ENCODE measurements at regions not wholly inside any gene's neighbourhood (a gene's known extent, or its start where the extent isn't known, plus 50 kb on each side); places are given as distances from the start of the nearest gene placed in this dataset.

DNA sequence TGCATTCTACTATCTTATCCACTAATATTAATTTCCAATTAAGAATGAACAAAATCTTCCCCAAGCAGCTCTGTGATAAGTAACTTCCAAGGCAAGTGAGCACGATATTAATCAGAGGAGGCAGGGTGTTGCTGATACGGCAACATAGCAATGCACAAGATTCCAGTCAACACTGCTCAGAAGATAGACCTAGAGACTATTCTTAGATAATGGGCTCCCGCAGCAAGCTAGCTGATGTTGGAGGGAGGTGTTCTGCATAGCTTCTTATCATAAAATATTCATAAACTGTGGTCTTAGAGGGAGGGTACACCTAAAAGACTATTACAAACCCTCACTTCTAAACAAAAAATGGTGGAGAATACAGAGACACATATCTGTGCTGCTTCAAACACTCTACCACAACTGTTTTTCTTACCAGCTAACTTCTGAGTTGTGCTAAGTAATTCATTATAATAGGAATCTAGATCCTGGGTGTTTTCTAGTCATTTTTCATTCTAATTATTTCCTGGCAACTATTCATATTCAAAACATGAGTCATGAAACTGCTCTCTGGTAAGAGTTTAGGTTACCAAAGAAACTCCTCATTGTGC lies 382.0 kb upstream of the SOX14 start:
- DNase-seq (ENCODE audit: insufficient read length, low spot score) (no peak), FAIRE-seq (no peak)
- TF ChIP-seq, protein P1, sequence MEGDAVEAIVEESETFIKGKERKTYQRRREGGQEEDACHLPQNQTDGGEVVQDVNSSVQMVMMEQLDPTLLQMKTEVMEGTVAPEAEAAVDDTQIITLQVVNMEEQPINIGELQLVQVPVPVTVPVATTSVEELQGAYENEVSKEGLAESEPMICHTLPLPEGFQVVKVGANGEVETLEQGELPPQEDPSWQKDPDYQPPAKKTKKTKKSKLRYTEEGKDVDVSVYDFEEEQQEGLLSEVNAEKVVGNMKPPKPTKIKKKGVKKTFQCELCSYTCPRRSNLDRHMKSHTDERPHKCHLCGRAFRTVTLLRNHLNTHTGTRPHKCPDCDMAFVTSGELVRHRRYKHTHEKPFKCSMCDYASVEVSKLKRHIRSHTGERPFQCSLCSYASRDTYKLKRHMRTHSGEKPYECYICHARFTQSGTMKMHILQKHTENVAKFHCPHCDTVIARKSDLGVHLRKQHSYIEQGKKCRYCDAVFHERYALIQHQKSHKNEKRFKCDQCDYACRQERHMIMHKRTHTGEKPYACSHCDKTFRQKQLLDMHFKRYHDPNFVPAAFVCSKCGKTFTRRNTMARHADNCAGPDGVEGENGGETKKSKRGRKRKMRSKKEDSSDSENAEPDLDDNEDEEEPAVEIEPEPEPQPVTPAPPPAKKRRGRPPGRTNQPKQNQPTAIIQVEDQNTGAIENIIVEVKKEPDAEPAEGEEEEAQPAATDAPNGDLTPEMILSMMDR (IDR thresholded peaks at IDR 0.05; ENCODE audit: insufficient read depth, missing control alignments): no peak

DNA sequence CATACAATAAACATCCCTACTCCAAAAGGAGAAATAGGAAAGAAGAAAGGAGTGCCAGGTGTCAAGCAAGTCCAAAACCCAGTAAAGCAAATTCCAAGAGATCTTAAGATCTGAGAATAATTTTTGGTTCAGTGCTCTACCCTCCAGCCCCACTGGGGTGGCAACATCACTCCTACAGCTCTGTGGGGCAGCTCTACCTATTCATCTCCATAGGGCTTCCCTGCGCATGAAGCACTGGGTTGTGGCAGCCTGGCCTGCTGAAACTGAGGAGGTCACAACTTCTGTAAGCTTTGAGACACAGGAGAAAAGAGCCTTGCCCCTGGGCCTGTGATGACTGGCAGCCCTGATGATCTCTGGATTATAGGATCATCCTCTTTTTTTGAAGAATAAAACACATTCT lies 378.2 kb upstream of the SOX14 start:
- DNase-seq (ENCODE audit: insufficient read length, low spot score) (no peak), FAIRE-seq (no peak)
- TF ChIP-seq, protein P1 (IDR thresholded peaks at IDR 0.05; ENCODE audit: insufficient read depth, missing control alignments): no peak

DNA sequence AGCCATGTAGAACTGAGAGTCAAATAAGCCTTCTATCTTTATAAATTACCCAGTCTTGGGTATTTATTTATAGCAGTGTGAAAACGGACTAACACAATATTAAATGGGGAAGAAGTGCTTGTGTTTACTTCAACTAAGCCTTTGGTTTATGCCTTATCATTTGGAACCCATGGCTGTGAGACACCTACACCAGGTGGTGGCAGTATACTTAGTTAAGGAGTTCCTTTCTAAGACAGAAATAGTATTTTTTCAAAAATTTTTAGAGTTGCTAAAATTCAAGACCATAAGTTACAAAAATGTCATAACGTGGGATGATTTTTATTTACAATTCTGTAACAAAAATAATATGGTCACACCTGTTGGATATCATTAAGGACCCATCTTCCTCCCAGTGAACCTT lies 354.5 kb upstream of the SOX14 start:
- DNase-seq (ENCODE audit: insufficient read length, low spot score) (no peak), FAIRE-seq (no peak)
- TF ChIP-seq, protein P1 (IDR thresholded peaks at IDR 0.05; ENCODE audit: insufficient read depth, missing control alignments): peak; percentile 5

DNA sequence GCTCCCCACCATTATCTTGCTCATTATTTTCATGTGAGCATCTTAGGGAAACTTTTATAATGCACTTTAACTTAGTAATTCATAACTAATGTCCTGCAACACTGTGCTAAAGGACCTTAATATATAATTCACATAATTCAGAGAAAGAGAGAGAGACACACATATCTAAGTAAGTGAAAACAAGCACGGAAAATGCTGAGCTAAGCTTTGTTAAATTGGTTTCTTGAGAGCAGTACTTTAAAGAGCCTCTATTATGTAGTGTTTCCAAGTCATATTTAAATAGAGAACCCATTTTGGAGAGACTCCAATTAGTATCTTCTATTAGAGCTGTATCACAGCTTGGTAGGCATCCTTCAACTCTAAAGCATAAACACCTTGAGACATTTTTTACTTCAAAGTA lies 354.1 kb upstream of the SOX14 start:
- TF ChIP-seq, protein P1 (IDR thresholded peaks at IDR 0.05; ENCODE audit: insufficient read depth, missing control alignments): no peak
- FAIRE-seq (no peak), DNase-seq (ENCODE audit: insufficient read length, low spot score) (no peak)

DNA sequence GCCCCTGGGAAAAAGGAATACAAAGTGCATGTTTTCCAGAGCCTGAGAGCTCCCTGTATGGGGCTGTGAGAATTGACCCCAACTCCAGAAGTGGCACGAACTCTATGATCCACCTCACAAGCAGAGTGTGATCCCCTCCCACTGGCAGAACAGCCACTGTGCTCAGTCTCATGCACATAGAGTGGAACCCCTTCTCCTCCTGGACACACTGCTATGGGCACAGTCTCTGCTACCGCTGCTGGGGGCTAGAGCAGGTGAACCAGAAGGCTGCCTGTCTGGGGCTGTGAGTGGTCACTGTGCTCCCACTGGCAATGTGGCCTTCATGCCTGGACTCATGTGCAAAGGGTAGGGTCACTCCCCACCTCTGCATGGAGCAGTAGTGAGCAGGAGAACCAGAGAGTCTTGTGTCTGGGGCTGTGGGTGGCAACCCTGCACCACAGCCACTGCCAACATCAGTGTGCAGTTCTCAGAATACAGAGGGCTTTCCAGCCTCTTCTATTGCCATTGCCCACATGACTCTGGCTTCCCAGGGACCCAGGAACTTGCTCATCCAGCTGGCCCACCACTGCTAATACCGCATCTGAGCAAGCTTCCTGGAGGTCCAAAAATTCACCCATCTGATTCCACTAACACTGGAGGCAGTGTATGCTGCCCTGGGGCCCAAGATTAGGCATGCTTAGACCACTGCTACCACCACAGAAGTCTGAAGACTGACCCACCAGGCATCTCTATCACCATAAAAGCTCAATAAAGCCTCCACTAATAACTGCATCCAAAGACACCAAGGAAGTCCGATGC lies 343.7 kb upstream of the SOX14 start:
- DNase-seq (ENCODE audit: insufficient read length, low spot score): no peak
- TF ChIP-seq, protein P1 (IDR thresholded peaks at IDR 0.05; ENCODE audit: insufficient read depth, missing control alignments): no peak
- FAIRE-seq: no peak

DNA sequence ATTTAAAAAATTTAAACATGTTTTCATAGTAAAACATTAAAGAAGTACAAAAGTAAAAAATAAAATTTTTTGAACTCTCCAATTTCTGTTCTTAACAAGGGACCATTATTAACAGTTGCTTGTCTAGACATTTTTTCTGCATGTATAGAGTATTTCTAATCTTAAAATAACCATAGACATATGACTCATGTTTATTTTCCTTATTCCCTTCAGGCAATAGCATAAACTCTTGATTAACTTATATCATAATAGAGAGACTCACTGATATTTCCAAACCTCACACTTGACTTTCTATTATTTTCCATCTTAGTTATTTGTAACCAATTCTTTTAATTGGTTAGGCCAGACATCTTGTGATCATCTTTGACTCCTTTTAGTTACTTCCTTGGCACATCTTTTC lies 325.6 kb upstream of the SOX14 start:
- FAIRE-seq (no peak), DNase-seq (ENCODE audit: insufficient read length, low spot score) (no peak)
- TF ChIP-seq, protein P1 (IDR thresholded peaks at IDR 0.05; ENCODE audit: insufficient read depth, missing control alignments): no peak

DNA sequence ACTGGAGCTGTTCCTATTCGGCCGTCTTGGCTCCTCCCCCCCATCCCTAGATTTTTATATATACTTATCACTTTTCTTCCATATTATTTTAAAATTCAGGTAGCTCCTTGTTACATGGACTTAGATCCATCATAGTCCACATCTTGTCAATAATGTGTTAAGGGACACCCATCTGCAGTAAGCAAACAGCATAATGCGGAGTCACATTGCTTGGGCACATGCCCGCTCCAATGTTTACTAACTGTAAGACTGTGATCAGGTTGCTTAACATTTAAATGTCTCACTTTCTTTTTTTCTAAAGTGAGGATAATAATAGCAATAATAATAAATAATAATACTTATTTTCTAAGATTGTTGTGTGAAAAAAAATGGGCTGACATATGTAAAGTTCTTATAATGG lies 303.2 kb upstream of the SOX14 start:
- no peak for DNase-seq (ENCODE audit: insufficient read length, low spot score)
- TF ChIP-seq, protein P1 (IDR thresholded peaks at IDR 0.05; ENCODE audit: insufficient read depth, missing control alignments): no peak
- FAIRE-seq: no peak
